ENCODE measurements at regions not wholly inside any gene's neighbourhood (a gene's known extent, or its start where the extent isn't known, plus 50 kb on each side); places are given as distances from the start of the nearest gene placed in this dataset.

DNA sequence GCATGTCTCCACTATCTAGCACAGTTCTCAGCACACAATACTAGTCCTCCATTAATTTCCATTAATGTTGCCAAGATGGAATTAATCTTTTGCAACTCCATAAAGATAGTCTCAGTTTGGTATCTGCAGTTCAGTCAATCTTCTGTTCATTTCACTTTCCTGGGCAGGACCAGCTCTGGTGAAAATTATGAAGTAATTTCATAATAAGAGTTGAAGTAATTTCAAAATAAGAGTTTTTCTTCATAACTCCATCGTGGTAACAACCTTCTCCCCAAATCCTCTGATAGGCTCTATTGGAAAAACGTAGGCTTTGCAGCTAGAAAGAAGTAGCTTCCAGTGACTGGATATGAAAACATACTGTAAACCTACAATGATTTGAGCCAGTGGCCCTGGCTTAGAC lies 618.2 kb downstream of the TYW1 start:
- Histone ChIP-seq H3K27ac (no peak overlapping the region), H3K4me1 (peaks cover 0 to 11% of the 10 kb centered on the region in 2 donors), H3K36me3 (no peaks in the 10 kb centered on the region), H3K4me3 (no peak overlapping the region), H3K9me3 (peaks cover 0 to 14% of the 10 kb centered on the region in 2 donors), H3K27me3 (no peaks in the 10 kb centered on the region)
- no peak for DNase-seq (ENCODE audit: low spot score)
- TF ChIP-seq, protein P1, sequence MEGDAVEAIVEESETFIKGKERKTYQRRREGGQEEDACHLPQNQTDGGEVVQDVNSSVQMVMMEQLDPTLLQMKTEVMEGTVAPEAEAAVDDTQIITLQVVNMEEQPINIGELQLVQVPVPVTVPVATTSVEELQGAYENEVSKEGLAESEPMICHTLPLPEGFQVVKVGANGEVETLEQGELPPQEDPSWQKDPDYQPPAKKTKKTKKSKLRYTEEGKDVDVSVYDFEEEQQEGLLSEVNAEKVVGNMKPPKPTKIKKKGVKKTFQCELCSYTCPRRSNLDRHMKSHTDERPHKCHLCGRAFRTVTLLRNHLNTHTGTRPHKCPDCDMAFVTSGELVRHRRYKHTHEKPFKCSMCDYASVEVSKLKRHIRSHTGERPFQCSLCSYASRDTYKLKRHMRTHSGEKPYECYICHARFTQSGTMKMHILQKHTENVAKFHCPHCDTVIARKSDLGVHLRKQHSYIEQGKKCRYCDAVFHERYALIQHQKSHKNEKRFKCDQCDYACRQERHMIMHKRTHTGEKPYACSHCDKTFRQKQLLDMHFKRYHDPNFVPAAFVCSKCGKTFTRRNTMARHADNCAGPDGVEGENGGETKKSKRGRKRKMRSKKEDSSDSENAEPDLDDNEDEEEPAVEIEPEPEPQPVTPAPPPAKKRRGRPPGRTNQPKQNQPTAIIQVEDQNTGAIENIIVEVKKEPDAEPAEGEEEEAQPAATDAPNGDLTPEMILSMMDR (IDR thresholded peaks at IDR 0.05): no peak

DNA sequence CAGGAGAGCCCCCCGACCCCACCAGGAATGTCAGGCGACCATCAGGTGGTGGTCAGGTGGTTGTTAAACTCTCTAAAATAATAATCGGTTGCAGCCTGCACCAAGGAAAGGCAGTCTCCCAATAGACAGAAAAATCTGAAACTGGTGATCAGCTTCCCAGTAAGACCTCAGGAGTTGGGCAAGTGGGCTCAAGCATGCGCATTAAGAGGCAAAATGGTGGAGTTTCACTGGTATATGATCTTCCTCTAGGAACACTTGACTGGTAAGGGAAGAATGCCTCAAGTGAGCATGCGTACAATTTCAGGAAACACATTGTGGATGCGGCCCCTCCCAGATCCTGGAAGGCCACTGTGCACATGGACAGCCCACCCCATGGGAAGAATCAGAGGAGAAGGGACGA lies 619.9 kb downstream of the TYW1 start:
- H3K27me3 ChIP-seq: no peaks in the 10 kb centered on the region
- no peak overlapping the region for H3K27ac ChIP-seq
- H3K9me3 ChIP-seq: peaks cover 0 to 14% of the 10 kb centered on the region in 2 donors
- peaks cover 0 to 14% of the 10 kb centered on the region in 2 donors for H3K4me1 ChIP-seq
- no peaks in the 10 kb centered on the region for H3K36me3 ChIP-seq
- H3K4me3 ChIP-seq: no peak overlapping the region
- TF ChIP-seq, protein P1 (IDR thresholded peaks at IDR 0.05): no peak
- DNase-seq (ENCODE audit: low spot score): no peak

DNA sequence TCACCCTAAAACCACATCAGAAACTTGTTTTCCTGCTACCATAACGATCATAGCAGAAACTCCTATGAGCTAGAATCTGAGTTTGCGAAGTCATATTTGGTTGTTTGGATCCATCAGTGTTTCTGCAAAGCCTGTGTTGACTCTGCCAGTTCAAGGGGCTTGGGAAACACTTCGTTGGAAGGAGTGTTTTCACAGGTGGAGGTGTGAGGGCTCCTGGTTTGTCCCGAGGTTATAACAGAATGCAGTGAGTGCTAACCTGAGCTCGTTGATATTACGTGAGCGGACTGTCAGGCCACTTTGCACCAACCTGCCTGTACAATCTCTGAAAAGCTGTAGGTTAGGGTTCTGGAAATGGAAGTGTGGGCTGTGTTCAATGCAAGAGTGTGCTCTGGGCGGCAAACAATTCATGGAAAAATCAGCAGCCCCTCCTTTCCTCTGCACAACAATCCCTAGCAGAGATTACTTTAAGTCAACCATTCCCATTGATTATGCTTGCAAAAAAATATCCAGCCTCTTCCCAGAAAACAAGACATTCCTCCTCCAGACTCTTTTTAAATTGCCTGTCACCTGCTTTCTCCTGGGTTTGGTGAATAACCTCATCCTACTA lies 622.0 kb downstream of the TYW1 start:
- no peak overlapping the region for H3K4me3 ChIP-seq
- no peak overlapping the region for H3K27ac ChIP-seq
- no peaks in the 10 kb centered on the region for H3K27me3 ChIP-seq
- peaks cover 0 to 14% of the 10 kb centered on the region in 2 donors for H3K4me1 ChIP-seq
- DNase-seq (ENCODE audit: low spot score): no peak
- H3K36me3 ChIP-seq: no peaks in the 10 kb centered on the region
- TF ChIP-seq, protein P1 (IDR thresholded peaks at IDR 0.05): no peak
- H3K9me3 ChIP-seq: no peaks in the 10 kb centered on the region

DNA sequence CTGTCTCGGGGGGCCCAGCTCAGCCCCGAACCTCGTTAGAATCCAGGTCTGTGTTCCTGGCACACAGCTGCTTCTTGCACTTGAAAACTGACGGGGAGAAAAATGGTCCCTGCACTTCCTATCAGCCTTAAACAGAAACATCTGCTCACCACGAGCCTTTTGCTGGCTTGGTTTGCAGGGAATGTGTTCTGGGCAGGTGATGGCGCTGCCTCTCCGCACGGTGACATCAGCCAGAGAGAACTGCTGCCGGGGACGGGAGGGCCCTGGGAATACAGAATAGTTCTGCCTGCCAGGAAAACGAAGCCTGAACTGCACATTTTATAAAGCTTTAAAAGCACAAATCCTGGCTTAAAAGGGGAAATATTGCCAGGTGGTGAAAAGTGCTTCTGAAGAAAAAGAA lies 622.5 kb downstream of the TYW1 start:
- no peaks in the 10 kb centered on the region for H3K36me3 ChIP-seq
- no peak overlapping the region for H3K27ac ChIP-seq
- H3K4me1 ChIP-seq: peaks cover 0 to 14% of the 10 kb centered on the region in 2 donors
- TF ChIP-seq, protein P1 (IDR thresholded peaks at IDR 0.05): peak in 1 of 2 donors; percentile 21
- no peak overlapping the region for H3K4me3 ChIP-seq
- no peaks in the 10 kb centered on the region for H3K9me3 ChIP-seq
- H3K27me3 ChIP-seq: no peaks in the 10 kb centered on the region
- no peak for DNase-seq (ENCODE audit: low spot score)

DNA sequence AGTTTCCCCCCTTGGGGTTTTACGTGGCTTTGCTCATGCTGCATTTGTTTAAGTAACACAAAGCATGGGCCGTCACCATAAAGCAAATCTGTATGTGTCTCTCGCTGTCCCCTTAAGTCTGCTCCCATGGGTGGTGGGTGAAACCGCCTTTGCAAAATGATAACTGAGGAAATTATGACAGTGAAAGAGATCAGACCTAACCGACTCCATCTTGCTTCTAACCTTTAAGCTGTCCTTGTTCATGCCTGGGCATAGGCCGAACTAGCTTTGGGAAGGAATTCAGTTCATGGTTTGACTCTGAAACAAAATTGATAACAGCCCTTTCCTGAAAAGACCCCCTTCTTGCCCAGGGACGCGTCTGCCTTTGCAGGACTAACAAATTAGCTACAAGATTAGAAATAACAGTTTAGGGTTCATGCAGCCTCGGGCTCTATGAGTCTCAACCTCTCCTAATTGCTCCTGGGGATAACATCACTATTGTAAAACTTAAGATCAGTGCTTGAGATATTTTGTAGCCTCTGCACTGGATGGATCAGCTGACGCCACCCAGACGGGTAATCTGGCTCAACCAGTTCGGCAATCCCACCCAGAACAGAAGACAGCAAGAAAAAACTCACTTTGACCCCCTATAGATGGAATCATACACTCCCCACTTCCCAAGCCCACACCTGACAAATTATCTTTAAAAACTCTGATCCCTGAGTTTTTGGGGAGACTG lies 623.7 kb downstream of the TYW1 start:
- H3K4me3 ChIP-seq: no peak overlapping the region
- TF ChIP-seq, protein P1 (IDR thresholded peaks at IDR 0.05): no peak
- no peak overlapping the region for H3K27ac ChIP-seq
- H3K27me3 ChIP-seq: no peaks in the 10 kb centered on the region
- DNase-seq (ENCODE audit: low spot score): no peak
- H3K9me3 ChIP-seq: no peaks in the 10 kb centered on the region
- H3K4me1 ChIP-seq: peaks cover 0 to 18% of the 10 kb centered on the region in 2 donors
- no peaks in the 10 kb centered on the region for H3K36me3 ChIP-seq
